BJ (cell line): ENCODE measurements at regions not wholly inside any gene's neighbourhood (a gene's known extent, or its start where the extent isn't known, plus 50 kb on each side); places are given as distances from the start of the nearest gene placed in this dataset.

Source experiments
- CTCF ChIA-PET: fragments of 350-600 bp; formaldehyde crosslinking; extraction: SDS; loops from one replicate; lab custom pipeline; 2021; ENCODE audit warnings: antibody characterized with exemption, inconsistent platforms; lab: Yijun Ruan, JAX
- POLR2A ChIA-PET: fragments of 300-600 bp; sonication (Branson Sonifier 250); formaldehyde crosslinking; extraction: SDS; loops from one replicate; lab custom pipeline; 2021; ENCODE audit warnings: antibody characterized with exemption; lab: Charles Lee
- DNase-seq: peaks from one replicate; pipeline ENCODE4 v3.0.0-alpha.2; 2011; ENCODE audit warnings: low read depth
- H3K27me3 ChIP-seq: 2 replicates; pipeline ENCODE4 v1.6.0; 2011; ENCODE audit warnings: low read length; ENCODE audit not compliant: control insufficient read depth, insufficient read depth
- H3K36me3 ChIP-seq: 2 replicates; pipeline ENCODE4 v1.5.1; 2011; ENCODE audit warnings: low read length; ENCODE audit not compliant: control insufficient read depth, insufficient read depth
- H3K4me3 ChIP-seq: 2 replicates; pipeline ENCODE4 v1.5.1; 2011; ENCODE audit warnings: low read depth, mild to moderate bottlenecking, control low read depth, low read length
- CTCF ChIP-seq: IDR thresholded peaks from 2 replicates; pipeline ENCODE4 v1.5.1; 2011; ENCODE audit warnings: low read depth, mild to moderate bottlenecking, control low read depth, inconsistent platforms, low read length, moderate library complexity; ENCODE audit not compliant: insufficient read depth

- CTCF ChIA-PET = no interaction called here
- no peak for DNase-seq
These were observed 378.3 kb downstream of the EN1 start for GRCh38 chr2:118469103-118469502.

GRCh38 chr2:118464546-118465265, 376.4 kb downstream of the INSIG2 start:
- DNase-seq = no peak

More at GRCh38 chr2:118469103-118469502, 378.3 kb downstream of the EN1 start:
- Histone ChIP-seq H3K27me3 (no peaks in the 10 kb centered on the region), H3K36me3 (no peaks in the 10 kb centered on the region), H3K4me3 (no peak overlapping the region)
- no peak for TF ChIP-seq CTCF
- POLR2A ChIA-PET = no interaction called here

GRCh38 chr2:118464046-118464445, 375.8 kb downstream of the INSIG2 start:
- no peak overlapping the region for H3K4me3 ChIP-seq
- ChIA-PET POLR2A (interaction anchor here (0.6 kb wide), 1 partner anchor 100 kb away, joined by 10 read pairs; no protein-coding TSS in a partner anchor), CTCF (no interaction called here)
- DNase-seq = no peak
- H3K27me3 ChIP-seq = no peaks in the 10 kb centered on the region
- no peak for TF ChIP-seq CTCF
- no peaks in the 10 kb centered on the region for H3K36me3 ChIP-seq

More at GRCh38 chr2:118464546-118465265, 376.4 kb downstream of the INSIG2 start:
- Histone ChIP-seq H3K27me3 (no peaks in the 10 kb centered on the region), H3K4me3 (no peak overlapping the region), H3K36me3 (no peaks in the 10 kb centered on the region)
- no peak for TF ChIP-seq CTCF
- POLR2A ChIA-PET = interaction anchor here (0.6 kb wide), 1 partner anchor 101 kb away, joined by 10 read pairs; no protein-coding TSS in a partner anchor
- CTCF ChIA-PET = interaction anchor here (0.7 kb wide), 1 partner anchor 25 kb away, joined by 3 read pairs; no protein-coding TSS in a partner anchor

GRCh38 chr2:118460425-118460824, 372.2 kb downstream of the INSIG2 start:
- no peak overlapping the region for H3K4me3 ChIP-seq
- TF ChIP-seq CTCF = no peak
- H3K36me3 ChIP-seq = no peaks in the 10 kb centered on the region
- H3K27me3 ChIP-seq = no peaks in the 10 kb centered on the region
- DNase-seq = no peak
- POLR2A ChIA-PET = no interaction called here
- CTCF ChIA-PET = interaction anchor here (1.1 to 1.9 kb wide), 3 partner anchors 11 to 431 kb away, joined by 3 to 5 read pairs (median 3); no protein-coding TSS in a partner anchor

- no peak for DNase-seq
- no peak for TF ChIP-seq CTCF
These were observed 371.2 kb downstream of the INSIG2 start for GRCh38 chr2:118459426-118459825.

More at GRCh38 chr2:118459426-118459825, 371.2 kb downstream of the INSIG2 start:
- Histone ChIP-seq H3K27me3 (no peaks in the 10 kb centered on the region), H3K36me3 (no peaks in the 10 kb centered on the region), H3K4me3 (no peak overlapping the region)
- POLR2A ChIA-PET = no interaction called here
- CTCF ChIA-PET = interaction anchor here (1.2 kb wide), 1 partner anchor 430 kb away, joined by 3 read pairs; no protein-coding TSS in a partner anchor
